ENCODE measurements at regions not wholly inside any gene's neighbourhood (a gene's known extent, or its start where the extent isn't known, plus 50 kb on each side); places are given as distances from the start of the nearest gene placed in this dataset.

DNA sequence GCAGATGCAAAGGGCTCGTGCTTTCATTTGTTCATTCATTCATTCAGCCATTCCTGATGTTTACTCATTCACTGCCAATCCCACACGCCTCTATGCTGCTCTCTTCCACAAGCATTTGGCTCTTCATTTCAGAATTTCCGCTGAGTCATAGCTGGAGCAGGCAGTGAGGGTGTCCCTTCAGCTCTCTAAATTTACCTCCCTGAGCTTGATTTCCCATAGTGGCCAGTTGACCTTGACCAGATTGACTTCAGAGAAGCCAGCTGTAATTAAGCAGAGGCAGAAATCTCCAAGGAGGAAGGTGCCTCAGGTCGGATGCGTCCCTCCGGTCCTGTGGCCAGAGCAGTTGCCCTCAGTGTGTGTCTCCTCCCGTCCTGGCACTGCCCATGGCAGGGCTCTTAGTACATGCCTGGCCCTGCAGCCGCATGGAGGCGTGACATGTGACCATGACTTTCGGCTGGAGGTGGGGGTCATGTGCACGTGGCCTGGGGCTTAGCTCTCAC lies 267.2 kb upstream of the ECI2 start:
- DNase-seq = peak; percentile 66

GRCh38 chr6:4401408-4402368 lies 266.3 kb upstream of the ECI2 start:
- peak; percentile 40 for DNase-seq

DNA sequence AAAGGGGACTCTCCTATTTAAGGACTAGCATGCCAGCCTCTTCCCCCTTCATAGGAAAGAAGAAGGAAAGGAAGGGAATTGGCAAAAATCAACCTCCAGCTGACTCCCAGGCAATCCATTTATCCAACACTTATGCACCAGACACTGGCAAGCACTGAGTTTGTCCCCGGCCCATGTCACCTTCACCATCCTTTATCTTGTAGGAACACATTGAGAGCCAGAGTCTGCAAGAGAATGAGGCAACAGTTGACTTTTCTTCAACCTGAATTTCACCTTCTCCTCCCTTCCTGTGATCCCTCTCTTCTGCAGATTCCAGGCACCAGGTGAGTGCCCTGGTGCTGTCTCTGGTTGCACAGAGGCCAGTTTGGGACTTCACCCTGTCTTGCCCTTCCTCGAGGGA lies 264.3 kb upstream of the ECI2 start:
- no peak for DNase-seq

- DNase-seq = no peak
These were observed 263.4 kb upstream of the ECI2 start for GRCh38 chr6:4398791-4399190.

DNA sequence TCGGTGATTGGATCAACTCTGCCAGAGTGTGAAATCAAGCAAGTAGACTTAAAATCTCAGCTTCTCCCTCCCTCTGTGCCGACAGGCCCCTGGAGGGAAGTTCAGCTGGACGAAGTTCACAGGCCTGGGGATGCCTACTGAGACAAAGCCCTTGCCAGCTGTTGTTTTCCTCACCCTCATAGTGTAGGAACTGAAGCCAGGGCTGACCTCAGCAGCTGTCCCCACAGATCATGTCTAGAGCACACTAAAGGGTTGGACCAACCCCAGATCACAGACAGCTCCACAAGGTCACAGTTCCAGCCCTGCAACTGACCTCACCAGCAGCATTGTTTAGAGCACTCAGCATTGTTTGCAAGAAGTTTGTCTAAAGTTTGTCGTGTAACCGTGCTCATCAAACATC lies 261.9 kb upstream of the ECI2 start:
- DNase-seq = no peak

- DNase-seq = no peak
These were observed 260.7 kb upstream of the ECI2 start for GRCh38 chr6:4396044-4396443.

DNA sequence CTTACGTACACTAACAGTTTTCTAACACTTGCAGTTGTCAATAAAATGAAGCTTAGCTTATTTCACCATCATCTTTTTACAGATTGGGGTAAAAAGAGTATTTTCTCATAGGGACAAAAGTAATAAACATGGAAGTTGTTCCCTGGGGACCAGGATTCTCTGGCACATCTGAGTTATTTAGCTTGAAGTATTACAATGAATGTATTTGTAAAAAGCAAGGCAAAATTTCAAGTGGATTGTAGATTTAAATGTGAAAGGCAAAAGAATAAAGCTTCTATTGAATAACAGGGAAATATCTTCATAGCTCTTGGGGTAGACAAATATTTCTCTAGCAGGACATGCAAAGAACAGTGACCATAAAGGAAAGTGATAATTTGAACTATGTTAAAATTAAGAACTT lies 260.0 kb upstream of the ECI2 start:
- DNase-seq = no peak

GRCh38 chr6:4394786-4395185 lies 259.4 kb upstream of the ECI2 start:
- no peak for DNase-seq

- DNase-seq = no peak
These were observed 253.3 kb upstream of the ECI2 start for GRCh38 chr6:4388675-4389074.

DNA sequence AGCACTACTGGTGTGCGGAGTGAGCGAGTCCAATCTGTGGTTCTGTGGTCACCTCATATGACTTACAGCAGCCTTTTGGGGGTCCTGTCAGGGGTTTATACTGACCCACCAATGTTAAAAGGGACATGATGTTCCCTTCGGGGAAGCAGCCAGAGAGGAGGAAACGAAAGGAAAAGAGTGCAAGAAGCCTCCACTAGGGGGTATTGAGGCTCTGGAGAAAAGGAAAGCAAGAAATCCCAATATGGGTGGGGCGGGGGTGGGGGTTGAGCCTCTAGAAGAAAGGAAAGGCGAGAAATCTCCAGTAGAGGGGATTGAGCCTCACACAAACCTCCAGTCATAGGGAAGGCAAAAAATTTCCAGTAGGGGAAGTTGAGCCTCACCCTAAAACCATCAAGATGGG lies 249.3 kb upstream of the ECI2 start:
- no peak for DNase-seq

DNA sequence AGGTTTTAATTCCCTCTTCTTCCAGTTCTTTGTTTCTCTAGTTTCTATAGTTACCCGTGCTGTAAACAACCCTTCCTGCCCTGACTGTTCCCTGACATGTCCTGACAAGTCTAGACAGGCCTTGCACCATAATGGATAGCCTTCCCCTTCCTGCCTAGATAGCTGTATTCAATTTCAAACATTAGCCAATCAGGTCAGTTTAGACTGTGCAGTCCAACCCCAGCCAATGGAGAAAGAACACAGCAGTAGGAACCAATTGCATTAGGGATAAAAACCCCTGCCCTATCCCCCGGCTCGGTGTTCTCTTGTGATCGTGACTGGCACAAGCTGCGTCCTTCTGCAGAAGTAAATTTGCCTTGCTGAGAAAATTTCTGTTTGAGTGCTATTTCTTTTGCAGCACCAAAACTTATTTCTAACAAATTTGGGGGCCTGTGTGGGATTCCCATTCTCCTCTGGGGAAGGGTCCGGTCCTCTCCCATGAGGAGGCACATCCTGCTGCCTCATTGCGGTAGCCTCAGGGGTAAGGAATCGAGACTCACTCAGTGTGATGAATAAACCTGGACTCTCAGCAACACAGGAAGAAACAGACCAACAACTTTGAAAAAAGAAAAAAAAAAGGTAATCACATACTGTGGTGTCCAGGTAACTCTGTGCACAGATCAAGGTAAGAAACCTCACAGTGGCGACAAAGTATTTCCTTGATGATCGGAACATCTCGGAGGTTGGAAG lies 248.7 kb upstream of the ECI2 start:
- peak; percentile 30 for DNase-seq

DNA sequence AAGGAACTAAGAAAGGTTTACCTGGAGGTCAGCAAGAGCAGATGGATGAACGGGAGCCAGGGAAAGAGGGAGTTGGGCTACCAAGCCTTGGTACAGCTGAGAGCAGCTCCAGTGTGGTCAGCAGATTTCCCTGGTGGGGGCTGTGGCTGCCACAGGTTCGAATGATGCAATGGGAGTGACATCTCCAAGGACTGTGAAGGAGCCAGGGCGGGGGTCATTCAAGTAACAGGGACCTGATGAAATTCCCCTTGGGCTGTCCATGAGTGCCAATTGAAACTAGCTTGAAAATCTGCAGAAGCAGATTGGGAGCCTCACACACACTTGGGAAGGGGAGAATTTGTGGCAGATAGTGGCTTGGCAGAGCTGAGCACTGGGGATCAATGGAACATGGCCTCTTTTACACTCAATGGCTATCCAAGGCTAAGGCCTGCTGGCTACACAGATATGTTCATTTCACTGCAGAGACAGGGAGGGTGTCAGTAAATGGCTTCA lies 247.0 kb upstream of the ECI2 start:
- no peak for DNase-seq

DNA sequence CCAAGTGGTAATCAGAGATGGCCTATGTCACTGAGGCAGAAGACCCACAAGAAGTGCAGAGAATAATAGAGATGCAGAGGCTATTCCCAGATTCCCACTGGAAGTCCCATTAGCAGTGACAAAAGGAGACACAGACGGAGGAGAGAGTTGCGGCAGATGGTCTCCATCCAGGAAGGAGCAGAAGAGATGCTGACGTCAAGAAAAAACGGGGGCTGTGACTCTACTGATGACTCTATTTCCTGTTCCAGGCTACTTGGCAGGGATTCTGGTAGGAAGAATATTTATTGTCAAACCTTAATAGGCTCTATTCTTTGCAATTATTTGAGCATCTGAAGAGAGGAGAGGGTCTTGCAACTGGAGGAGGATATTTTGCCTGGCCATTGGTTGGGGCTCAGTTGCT lies 246.0 kb upstream of the ECI2 start:
- DNase-seq = peak; percentile 88

DNA sequence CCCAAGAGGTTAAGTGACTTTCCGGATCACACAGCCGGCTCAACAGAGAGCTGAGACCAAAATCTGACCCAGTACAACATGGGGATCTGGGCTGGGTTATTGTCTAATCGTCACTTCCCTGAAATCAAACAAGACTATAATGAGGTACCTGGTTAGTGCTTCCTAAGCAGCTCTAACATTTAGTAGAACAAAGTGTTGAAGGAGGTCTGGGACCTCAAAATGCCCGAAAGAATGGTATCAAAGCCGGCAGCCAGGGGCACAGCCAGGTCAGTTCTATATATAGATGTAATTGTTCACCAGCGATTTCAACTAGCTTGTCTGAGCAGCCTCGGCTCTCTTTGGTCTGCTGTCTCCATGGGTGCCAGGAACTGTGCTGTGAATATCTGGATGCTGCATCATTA lies 245.5 kb upstream of the ECI2 start:
- peak; percentile 70 for DNase-seq

DNA sequence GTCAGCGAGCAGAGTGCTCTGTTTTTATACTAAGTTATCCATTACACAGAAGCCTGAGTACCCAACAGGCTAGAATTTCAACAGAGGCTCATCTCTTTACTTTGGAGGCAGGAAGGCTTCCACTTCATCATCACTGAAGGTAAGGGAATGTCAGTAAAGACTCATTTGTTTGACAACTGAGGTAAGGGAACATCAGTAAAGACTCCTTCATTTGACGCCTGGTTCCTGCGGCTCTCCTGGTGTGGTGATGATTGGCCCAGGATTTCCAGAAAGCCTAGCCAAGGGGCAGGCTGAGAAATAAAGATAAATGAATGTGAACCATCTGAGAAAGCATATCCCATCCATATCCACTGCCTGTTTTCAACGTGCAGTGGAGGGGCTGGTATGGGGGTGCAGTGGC lies 244.6 kb upstream of the ECI2 start:
- no peak for DNase-seq

DNA sequence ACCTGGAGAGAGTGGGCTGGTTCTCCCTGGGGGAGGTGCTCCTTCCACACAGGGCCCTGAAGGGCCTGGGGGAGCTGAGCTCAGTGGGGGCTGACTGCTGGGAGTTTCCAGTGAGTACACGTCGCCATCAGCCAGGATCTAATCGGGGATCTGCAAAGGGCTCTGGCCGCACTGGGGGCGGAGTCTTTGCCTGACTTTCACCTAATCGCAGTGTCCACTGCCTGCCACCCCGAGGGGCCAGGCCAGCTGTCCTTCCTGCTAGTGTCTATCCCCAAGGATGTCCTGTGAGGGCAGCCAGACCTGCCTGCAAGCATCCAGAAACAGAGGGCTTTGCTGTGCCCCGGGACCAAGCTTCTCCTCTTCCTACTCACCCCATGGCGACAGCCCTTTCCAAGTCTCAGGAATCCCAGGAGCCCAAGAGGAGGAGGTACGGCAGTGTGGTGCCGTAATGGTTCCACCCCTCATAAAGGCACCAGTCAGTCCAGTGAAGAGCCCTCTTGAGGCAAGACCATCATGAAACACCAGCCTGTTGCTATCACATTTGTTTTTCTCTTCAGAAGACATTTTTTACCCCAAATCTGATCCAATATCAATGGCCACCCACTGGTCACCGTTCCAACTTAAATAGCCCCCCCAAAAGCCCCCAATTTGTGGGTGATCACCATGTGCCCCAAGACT lies 243.1 kb upstream of the ECI2 start:
- DNase-seq = no peak

DNA sequence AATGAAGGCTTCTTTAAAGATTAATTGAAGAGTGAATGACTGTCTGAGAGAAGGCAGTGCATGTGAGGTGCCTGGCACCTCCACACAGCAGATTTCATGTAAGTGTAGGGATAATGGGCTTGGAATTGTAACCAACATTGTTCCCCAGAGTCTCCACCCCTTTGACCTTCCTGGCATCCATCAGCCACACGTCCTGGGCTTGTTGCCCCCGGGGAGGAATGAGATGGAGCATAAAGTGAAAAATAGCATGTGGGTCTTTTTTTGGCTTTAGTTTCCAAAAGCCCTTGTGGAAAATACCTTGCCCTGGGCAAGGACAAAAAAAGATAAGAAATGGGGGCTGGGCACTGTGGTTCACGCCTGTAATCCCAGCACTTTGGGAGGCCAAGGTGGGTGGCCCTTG lies 242.2 kb upstream of the ECI2 start:
- DNase-seq = no peak

- no peak for DNase-seq
These were observed 238.8 kb upstream of the ECI2 start for GRCh38 chr6:4374216-4374615.

- no peak for DNase-seq
These were observed 237.5 kb upstream of the ECI2 start for GRCh38 chr6:4372866-4373265.

- DNase-seq = peak; percentile 41
These were observed 236.0 kb upstream of the ECI2 start for GRCh38 chr6:4371207-4371921.

DNA sequence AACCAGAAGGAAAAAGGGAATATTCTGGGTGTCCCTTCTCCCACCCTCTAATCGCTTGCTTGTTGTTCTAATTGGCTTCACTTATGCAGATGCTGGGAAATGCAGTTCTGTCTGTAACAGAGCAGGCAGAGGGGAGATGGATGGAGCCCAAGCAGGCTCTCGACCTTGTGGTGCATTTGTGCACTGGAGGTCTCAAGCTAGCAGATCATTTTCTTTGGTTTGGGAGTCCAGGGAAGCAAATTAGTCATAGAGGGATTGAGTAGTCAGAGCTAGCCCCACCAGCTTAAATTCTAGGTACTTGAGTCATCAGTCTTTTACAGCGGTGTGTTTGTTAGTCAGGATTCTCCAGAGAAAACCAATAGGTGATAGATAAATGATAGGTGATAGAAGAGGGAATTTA lies 234.7 kb upstream of the ECI2 start:
- peak; percentile 54 for DNase-seq

DNA sequence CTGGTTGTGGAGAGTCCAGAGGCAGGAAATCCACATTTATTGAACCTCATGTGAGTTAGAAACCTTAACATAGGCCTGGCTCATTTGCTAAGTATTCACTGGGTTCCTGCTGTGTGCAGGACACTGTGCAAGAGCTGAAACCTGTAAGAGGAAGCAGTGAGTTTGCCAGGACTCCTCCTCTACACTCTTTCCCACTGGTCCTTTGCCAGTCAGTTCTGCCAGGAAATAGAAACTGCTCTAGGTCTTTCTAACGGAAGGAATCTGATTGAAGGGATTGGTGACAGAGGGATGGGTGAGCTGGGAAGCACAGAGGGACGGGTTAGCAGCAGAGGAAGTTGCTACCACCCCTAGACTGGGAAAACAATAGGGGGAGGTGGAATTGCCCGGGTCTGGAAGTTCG lies 234.2 kb upstream of the ECI2 start:
- DNase-seq = peak; percentile 36
